Chondrocyte (in vitro differentiated cells): ENCODE measurements at regions not wholly inside any gene's neighbourhood (a gene's known extent, or its start where the extent isn't known, plus 50 kb on each side); places are given as distances from the start of the nearest gene placed in this dataset.

ENCODE experiments used
- DNase-seq: peaks from one replicate; pipeline ENCODE4 v3.0.0; 2021; ENCODE audit warnings: mixed read lengths, low spot score
- H3K27ac Mint-ChIP-seq: one replicate; pipeline ENCODE4 v1.8.0; 2021; ENCODE audit warnings: mild to moderate bottlenecking, moderate library complexity, mixed read lengths; ENCODE audit not compliant: unreplicated experiment
- H3K27me3 Mint-ChIP-seq: 2 replicates; pipeline ENCODE4 v1.8.0; 2021; ENCODE audit warnings: low read depth, mixed read lengths
- H3K36me3 Mint-ChIP-seq: 2 replicates; pipeline ENCODE4 v1.8.0; 2021; ENCODE audit warnings: low read depth, mixed read lengths
- H3K4me1 Mint-ChIP-seq: 2 replicates; pipeline ENCODE4 v1.8.0; 2021; ENCODE audit warnings: low read depth, mild to moderate bottlenecking, mixed read lengths
- H3K4me3 Mint-ChIP-seq: one replicate; pipeline ENCODE4 v1.8.0; 2021; ENCODE audit warnings: mild to moderate bottlenecking, moderate library complexity, mixed read lengths; ENCODE audit not compliant: unreplicated experiment
- H3K9me3 Mint-ChIP-seq: 2 replicates; pipeline ENCODE4 v1.8.0; 2021; ENCODE audit warnings: low read depth, mixed read lengths
- TF ChIP-seq, protein P1 (sequence below): fragments of 200-600 bp; sonication (generic); IDR thresholded peaks from 2 replicates; pipeline ENCODE4 v1.5.0; 2021; ENCODE audit warnings: antibody characterized with exemption, mild to moderate bottlenecking, moderate library complexity

DNA sequence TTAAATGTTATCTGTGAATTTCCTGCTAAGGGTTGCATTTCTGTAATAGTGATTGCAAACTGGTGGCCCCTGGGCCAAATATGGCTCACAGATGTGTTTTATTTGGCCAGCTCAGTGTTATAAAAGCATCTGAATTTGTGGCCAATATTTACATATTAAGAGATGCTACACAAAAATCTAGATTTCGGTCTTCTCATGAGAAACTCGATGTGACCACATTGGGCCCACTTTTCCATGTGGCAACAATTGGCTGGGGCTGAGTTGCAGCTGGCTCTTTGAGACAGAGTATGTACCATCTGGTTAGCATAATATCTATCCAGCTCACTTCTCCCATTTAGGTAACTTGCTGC is 244.5 kb upstream of the POU2AF2 start:
- TF ChIP-seq, protein P1, sequence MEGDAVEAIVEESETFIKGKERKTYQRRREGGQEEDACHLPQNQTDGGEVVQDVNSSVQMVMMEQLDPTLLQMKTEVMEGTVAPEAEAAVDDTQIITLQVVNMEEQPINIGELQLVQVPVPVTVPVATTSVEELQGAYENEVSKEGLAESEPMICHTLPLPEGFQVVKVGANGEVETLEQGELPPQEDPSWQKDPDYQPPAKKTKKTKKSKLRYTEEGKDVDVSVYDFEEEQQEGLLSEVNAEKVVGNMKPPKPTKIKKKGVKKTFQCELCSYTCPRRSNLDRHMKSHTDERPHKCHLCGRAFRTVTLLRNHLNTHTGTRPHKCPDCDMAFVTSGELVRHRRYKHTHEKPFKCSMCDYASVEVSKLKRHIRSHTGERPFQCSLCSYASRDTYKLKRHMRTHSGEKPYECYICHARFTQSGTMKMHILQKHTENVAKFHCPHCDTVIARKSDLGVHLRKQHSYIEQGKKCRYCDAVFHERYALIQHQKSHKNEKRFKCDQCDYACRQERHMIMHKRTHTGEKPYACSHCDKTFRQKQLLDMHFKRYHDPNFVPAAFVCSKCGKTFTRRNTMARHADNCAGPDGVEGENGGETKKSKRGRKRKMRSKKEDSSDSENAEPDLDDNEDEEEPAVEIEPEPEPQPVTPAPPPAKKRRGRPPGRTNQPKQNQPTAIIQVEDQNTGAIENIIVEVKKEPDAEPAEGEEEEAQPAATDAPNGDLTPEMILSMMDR = no peak
- Mint-ChIP-seq H3K27me3 (no peaks in the 10 kb centered on the region), H3K9me3 (no peaks in the 10 kb centered on the region), H3K4me1 (peaks cover 7% of the 10 kb centered on the region), H3K27ac (no peak overlapping the region), H3K4me3 (no peak overlapping the region), H3K36me3 (no peaks in the 10 kb centered on the region)
- no peak for DNase-seq

DNA sequence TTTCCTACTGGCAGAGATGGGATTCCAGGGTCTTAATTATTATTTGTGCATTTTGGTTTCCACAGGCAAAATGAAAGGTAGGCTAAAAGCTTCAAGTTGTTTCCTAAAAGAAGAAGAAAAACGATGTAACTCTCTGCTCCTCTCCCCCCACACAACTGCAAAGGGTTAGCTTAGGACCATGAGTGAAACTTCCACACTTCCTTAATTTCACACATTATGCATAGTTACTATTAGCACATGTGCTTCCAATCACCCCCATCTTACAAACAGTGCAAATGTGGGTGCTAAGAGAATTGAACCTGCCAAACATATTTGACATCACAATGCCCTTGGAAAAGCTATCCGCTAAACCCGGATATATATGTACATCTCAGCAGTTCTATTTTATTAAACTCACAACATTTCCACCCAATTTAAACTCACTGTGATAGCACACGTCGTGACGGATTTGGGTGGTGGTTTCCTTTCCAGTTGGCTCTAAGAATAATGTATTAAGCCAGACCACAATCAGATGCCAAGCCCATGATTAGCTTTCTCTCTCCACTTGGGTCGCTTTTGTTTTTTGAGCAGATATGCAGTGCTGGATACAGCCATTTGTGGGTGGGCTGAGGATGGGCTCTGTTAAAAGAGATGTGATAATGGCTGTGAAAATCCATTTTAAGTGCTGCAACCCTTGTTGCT is 245.0 kb upstream of the POU2AF2 start:
- H3K27me3 Mint-ChIP-seq = no peaks in the 10 kb centered on the region
- TF ChIP-seq, protein P1 = no peak
- H3K36me3 Mint-ChIP-seq = no peaks in the 10 kb centered on the region
- H3K4me3 Mint-ChIP-seq = no peak overlapping the region
- H3K9me3 Mint-ChIP-seq = no peaks in the 10 kb centered on the region
- no peak overlapping the region for H3K27ac Mint-ChIP-seq
- no peak for DNase-seq
- peaks cover 7% of the 10 kb centered on the region for H3K4me1 Mint-ChIP-seq

DNA sequence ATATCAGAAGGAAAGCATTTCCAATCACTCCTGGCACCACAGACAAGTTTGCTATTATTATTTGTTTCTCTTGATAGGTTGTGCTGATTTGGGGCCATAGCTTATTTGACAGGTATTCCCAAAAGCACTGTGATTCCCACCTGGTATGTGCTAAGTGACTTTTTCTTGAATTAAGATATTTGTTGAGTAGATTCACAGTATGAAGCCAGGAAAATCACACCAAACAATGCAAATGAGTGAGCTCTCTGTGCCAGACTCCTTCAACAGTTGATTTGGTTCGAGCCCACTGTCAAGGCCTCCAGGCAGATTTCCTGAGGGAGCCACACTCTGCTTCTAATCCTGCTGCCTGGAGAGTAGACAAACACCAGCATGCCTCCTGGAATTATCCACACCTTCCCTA is 253.0 kb upstream of the POU2AF2 start:
- Mint-ChIP-seq H3K27ac (no peak overlapping the region), H3K4me3 (no peak overlapping the region), H3K36me3 (no peaks in the 10 kb centered on the region), H3K4me1 (peaks cover 3% of the 10 kb centered on the region), H3K27me3 (no peaks in the 10 kb centered on the region), H3K9me3 (no peaks in the 10 kb centered on the region)
- DNase-seq = no peak
- TF ChIP-seq, protein P1 = no peak

DNA sequence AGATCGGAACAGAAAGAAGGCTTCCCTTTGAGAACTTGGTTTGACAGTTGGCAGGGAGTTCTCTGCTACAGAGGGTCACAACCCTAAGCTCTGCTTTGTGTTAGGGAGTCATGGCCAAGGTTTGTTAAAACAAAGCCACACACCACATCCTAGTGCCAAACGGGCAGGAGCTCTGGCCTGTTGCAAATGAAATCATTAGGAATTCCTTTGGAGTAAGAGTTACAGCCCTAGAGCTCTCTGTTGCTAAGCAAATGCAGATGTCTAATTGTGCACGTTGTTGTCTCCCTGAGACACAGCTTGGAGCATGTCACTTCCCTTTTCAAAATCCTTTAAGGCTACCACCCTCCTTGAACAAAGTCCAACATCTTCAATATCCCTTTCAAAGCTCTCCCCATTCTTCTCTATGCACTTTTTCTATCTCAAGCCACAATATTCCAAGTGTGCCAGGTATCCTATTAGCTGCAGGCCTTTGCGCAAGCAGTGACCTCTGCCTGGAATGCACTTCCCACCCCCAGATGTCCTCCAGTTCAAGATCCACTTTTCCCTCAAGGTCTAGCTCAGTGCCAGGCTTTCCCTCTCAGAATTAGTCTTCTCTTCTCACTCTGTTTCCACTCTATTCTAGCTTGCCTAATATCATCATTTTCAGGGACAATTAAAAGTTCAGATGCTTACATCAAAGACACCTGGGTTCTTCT is 253.7 kb upstream of the POU2AF2 start:
- Mint-ChIP-seq H3K4me3 (no peak overlapping the region), H3K36me3 (no peaks in the 10 kb centered on the region), H3K27me3 (peaks cover 5% of the 10 kb centered on the region), H3K27ac (no peak overlapping the region), H3K9me3 (no peaks in the 10 kb centered on the region), H3K4me1 (peaks cover 3% of the 10 kb centered on the region)
- DNase-seq = no peak
- TF ChIP-seq, protein P1 = no peak

DNA sequence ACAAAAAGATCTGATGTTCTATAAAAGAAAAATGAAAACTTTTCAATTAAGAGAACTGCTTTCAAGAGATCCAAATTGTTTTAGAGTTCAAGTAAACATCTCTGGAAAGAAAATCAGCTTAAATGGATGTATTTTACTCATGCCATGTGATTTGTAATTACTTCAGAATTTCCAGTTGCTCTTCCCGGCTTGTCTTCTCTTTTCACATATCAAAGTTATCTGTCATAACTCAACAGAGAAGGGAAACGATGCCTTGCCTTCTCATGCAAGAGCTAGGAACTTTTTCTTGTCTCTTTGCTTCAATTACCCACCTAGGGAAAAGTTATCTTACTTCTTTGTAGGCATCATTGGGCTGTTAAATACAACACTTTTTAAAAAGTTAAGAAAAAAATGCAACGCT is 255.2 kb upstream of the POU2AF2 start:
- H3K4me1 Mint-ChIP-seq = peaks cover 3% of the 10 kb centered on the region
- no peaks in the 10 kb centered on the region for H3K36me3 Mint-ChIP-seq
- peaks cover 8% of the 10 kb centered on the region for H3K27me3 Mint-ChIP-seq
- H3K9me3 Mint-ChIP-seq = no peaks in the 10 kb centered on the region
- no peak overlapping the region for H3K27ac Mint-ChIP-seq
- TF ChIP-seq, protein P1 = no peak
- DNase-seq = no peak
- no peak overlapping the region for H3K4me3 Mint-ChIP-seq
